IMR-90 (cell line): ENCODE measurements at regions not wholly inside any gene's neighbourhood (a gene's known extent, or its start where the extent isn't known, plus 50 kb on each side); places are given as distances from the start of the nearest gene placed in this dataset.

Experiments used
- ATAC-seq: fragments of 200-7000 bp; cut with Tn5 transposase; 2 replicates; pipeline ENCODE4 v1.9.1; 2020; ENCODE audit warnings: low read depth, mild to moderate bottlenecking, moderate library complexity
- BruUV-seq: library from RNA; stranded (reverse); fragments of 400-500 nt; replicated peaks from 2 replicates; lab custom pipeline; 2021; lab: Mats Ljungman, UMichigan
- CTCF ChIA-PET: fragments of 300-600 bp; formaldehyde crosslinking; extraction: SDS; loops from one replicate; lab custom pipeline; 2021; ENCODE audit warnings: antibody characterized with exemption; lab: Yijun Ruan, JAX
- POLR2A ChIA-PET: fragments of 300-600 bp; sonication (Branson Sonifier 250); formaldehyde crosslinking; loops from one replicate; lab custom pipeline; 2022; ENCODE audit warnings: antibody characterized with exemption; ENCODE audit not compliant: unreplicated experiment; lab: Charles Lee
- DNase-seq: peaks from one replicate; pipeline ENCODE4 v3.0.0; 2013
- H2AFZ ChIP-seq: replicated peaks from 2 replicates; pipeline ENCODE3; 2013; ENCODE audit warnings: low read length, mild to moderate bottlenecking; ENCODE audit not compliant: poor library complexity
- H2AK5ac ChIP-seq: 2 replicates; pipeline ENCODE4 v1.6.1; 2013; ENCODE audit warnings: low read depth, low read length, inconsistent platforms
- H2AK9ac ChIP-seq: replicated peaks from 2 replicates; pipeline ENCODE3; 2013; ENCODE audit warnings: mild to moderate bottlenecking, low read depth, low read length, moderate library complexity; ENCODE audit not compliant: poor library complexity
- H2BK120ac ChIP-seq: 2 replicates; pipeline ENCODE4 v1.6.1; 2013; ENCODE audit warnings: low read depth, low read length, inconsistent platforms
- H2BK15ac ChIP-seq: 3 replicates; pipeline ENCODE4 v1.6.1; 2013; ENCODE audit warnings: low read depth, low read length, inconsistent platforms
- H2BK20ac ChIP-seq: 2 replicates; pipeline ENCODE4 v1.6.1; 2013; ENCODE audit warnings: low read depth, mild to moderate bottlenecking, inconsistent platforms, low read length, moderate library complexity
- H2BK5ac ChIP-seq: 2 replicates; pipeline ENCODE4 v1.6.1; 2013; ENCODE audit warnings: mild to moderate bottlenecking, low read depth, low read length, inconsistent platforms; ENCODE audit not compliant: poor library complexity, severe bottlenecking
- H3K14ac ChIP-seq: replicated peaks from 2 replicates; pipeline ENCODE4 v1.6.1; 2013; ENCODE audit warnings: low read depth, low read length, inconsistent platforms
- H3K18ac ChIP-seq: 2 replicates; pipeline ENCODE4 v1.6.1; 2013; ENCODE audit warnings: low read depth, low read length, control low read depth
- H3K23ac ChIP-seq: 2 replicates; pipeline ENCODE4 v1.6.1; 2013; ENCODE audit warnings: low read depth, low read length, inconsistent platforms
- H3K27ac ChIP-seq: 2 replicates; pipeline ENCODE4 v1.5.1; 2013; ENCODE audit warnings: mild to moderate bottlenecking, control low read depth, low read length; ENCODE audit not compliant: insufficient read depth
- H3K27me3 ChIP-seq: 2 replicates; pipeline ENCODE4 v1.6.1; 2013; ENCODE audit warnings: low read length; ENCODE audit not compliant: control insufficient read depth, insufficient read depth
- H3K36me3 ChIP-seq: 2 replicates; pipeline ENCODE4 v1.6.1; 2013; ENCODE audit warnings: low read length, mixed read lengths; ENCODE audit not compliant: control insufficient read depth, insufficient read depth
- H3K4ac ChIP-seq: 2 replicates; pipeline ENCODE4 v1.6.1; 2013; ENCODE audit warnings: low read depth, low read length, inconsistent platforms
- H3K4me1 ChIP-seq: 2 replicates; pipeline ENCODE4 v1.6.1; 2013; ENCODE audit warnings: low read length, mixed read lengths; ENCODE audit not compliant: control insufficient read depth, insufficient read depth
- H3K4me2 ChIP-seq: 2 replicates; pipeline ENCODE4 v1.6.1; 2013; ENCODE audit warnings: low read depth, mild to moderate bottlenecking, control low read depth, low read length, moderate library complexity
- H3K4me3 ChIP-seq: 2 replicates; pipeline ENCODE4 v1.5.1; 2013; ENCODE audit warnings: low read depth, mild to moderate bottlenecking, control low read depth, low read length, moderate library complexity; ENCODE audit not compliant: insufficient read depth
- H3K56ac ChIP-seq: 2 replicates; pipeline ENCODE4 v1.6.1; 2013; ENCODE audit warnings: low read length, inconsistent platforms; ENCODE audit not compliant: insufficient read depth; ENCODE audit errors: extremely low read depth
- H3K79me1 ChIP-seq, 2 experiments: 2 replicates each; pipeline ENCODE4 v1.6.1; 2013; ENCODE audit warnings: low read length in 2 of 2, inconsistent platforms in 1 of 2, low read depth in 1 of 2
- H3K9ac ChIP-seq: 2 replicates; pipeline ENCODE4 v1.6.1; 2013; ENCODE audit warnings: low read depth, low read length, control low read depth
- H3K9me1 ChIP-seq: 2 replicates; pipeline ENCODE4 v1.6.1; 2013; ENCODE audit warnings: low read length, inconsistent platforms; ENCODE audit not compliant: insufficient read depth
- H3K9me3 ChIP-seq: 2 replicates; pipeline ENCODE4 v1.6.1; 2013; ENCODE audit warnings: low read length; ENCODE audit not compliant: control insufficient read depth, insufficient read depth
- H4K20me1 ChIP-seq: 2 replicates; pipeline ENCODE4 v1.6.1; 2013; ENCODE audit warnings: low read length, inconsistent platforms; ENCODE audit not compliant: insufficient read depth
- H4K5ac ChIP-seq: 2 replicates; pipeline ENCODE4 v1.6.1; 2013; ENCODE audit warnings: mild to moderate bottlenecking, low read depth, low read length, control low read depth
- H4K8ac ChIP-seq, 2 experiments: 2 replicates each; pipeline ENCODE4 v1.6.1; 2013; ENCODE audit warnings: low read depth in 2 of 2, low read length in 2 of 2, control low read depth in 1 of 2, inconsistent platforms in 1 of 2
- H4K91ac ChIP-seq: 2 replicates; pipeline ENCODE4 v1.6.1; 2013; ENCODE audit warnings: low read depth, low read length, inconsistent platforms; ENCODE audit not compliant: insufficient read depth
- CEBPB ChIP-seq: IDR thresholded peaks from 2 replicates; pipeline ENCODE4 v1.6.1; 2012; ENCODE audit warnings: low read depth, low read length, improper control_type of control experiment
- POLR2A ChIP-seq: IDR thresholded peaks from 2 replicates; pipeline ENCODE4 v1.6.1; 2012; ENCODE audit warnings: mild to moderate bottlenecking, low read depth, low read length
- RAD21 ChIP-seq: IDR thresholded peaks from 2 replicates; pipeline ENCODE4 v1.6.1; 2012; ENCODE audit warnings: low read length, improper control_type of control experiment
- RCOR1 ChIP-seq: IDR thresholded peaks from 2 replicates; pipeline ENCODE4 v1.6.1; 2012; ENCODE audit warnings: mild to moderate bottlenecking, low read length, improper control_type of control experiment; ENCODE audit not compliant: insufficient replicate concordance
- WGBS, 2 experiments: methylation state at CpG; one replicate each; pipeline versions ENCODE4 v1.1.5 to v1.1.7; 2013; ENCODE audit warnings: missing lambda C conversion rate in 2 of 2; ENCODE audit not compliant: insufficient read length in 1 of 2; ENCODE audit errors: extremely low coverage in 2 of 2; 5-methylcytosine and 5-hydroxymethylcytosine counted together
- dilution Hi-C: fragments of 300-500 bp; cut with HindIII; formaldehyde crosslinking; loops from one replicate; pipeline ENCODE4 v1.14.3; 2018; ENCODE audit warnings: low sequenced_read_pairs; ENCODE audit not compliant: unreplicated experiment
- in situ Hi-C: fragments of 300-500 bp; cut with MboI; formaldehyde crosslinking; loops from 3 replicates; pipeline ENCODE4 v1.14.3; 2019; ENCODE audit warnings: low sequenced_read_pairs, inconsistent platforms, mixed read lengths
- intact Hi-C: fragments of 100-400 bp; cut with micrococcal nuclease; formaldehyde crosslinking; loops from 2 replicates; pipeline ENCODE4 v1.10.0; 2022
- TF ChIP-seq, protein P1 (sequence below): fragments of 150-350 bp; IDR thresholded peaks from 2 replicates; pipeline ENCODE4 v1.6.1; 2016; ENCODE audit warnings: low read depth, mild to moderate bottlenecking, low read length, moderate library complexity, borderline replicate concordance
- TF ChIP-seq, protein P2 (sequence below): conservative IDR thresholded peaks from 2 replicates; pipeline ENCODE4 v1.5.1; 2012; ENCODE audit warnings: mild to moderate bottlenecking, low read depth, low read length, improper control_type of control experiment

DNA sequence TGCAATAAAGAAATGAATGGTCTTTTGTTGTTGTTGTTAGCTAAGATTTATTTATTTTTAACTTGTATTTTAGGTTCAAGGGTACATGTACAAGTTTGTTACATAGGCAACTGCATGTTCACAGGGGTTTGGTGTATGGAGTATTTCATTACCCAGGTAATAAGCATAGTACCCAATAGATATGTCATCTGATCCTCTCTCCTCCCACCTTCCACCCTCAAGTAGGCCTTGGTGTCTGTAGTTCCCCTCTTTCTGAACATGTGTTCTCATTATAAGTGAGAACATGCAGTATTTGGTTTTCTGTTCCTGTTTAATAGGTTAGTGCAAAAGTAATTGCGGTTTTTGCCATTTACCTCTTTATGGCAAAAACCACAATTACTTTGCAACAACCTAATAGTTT lies 554.1 kb downstream of the TBC1D4 start:
- H3K4me2 ChIP-seq: no peak overlapping the region
- H4K20me1 ChIP-seq: no peaks in the 10 kb centered on the region
- TF ChIP-seq, protein P1, sequence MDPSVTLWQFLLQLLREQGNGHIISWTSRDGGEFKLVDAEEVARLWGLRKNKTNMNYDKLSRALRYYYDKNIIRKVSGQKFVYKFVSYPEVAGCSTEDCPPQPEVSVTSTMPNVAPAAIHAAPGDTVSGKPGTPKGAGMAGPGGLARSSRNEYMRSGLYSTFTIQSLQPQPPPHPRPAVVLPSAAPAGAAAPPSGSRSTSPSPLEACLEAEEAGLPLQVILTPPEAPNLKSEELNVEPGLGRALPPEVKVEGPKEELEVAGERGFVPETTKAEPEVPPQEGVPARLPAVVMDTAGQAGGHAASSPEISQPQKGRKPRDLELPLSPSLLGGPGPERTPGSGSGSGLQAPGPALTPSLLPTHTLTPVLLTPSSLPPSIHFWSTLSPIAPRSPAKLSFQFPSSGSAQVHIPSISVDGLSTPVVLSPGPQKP: no peak
- TF ChIP-seq RCOR1 (no peak), CEBPB (no peak), POLR2A (no peak), RAD21 (no peak)
- TF ChIP-seq, protein P2, sequence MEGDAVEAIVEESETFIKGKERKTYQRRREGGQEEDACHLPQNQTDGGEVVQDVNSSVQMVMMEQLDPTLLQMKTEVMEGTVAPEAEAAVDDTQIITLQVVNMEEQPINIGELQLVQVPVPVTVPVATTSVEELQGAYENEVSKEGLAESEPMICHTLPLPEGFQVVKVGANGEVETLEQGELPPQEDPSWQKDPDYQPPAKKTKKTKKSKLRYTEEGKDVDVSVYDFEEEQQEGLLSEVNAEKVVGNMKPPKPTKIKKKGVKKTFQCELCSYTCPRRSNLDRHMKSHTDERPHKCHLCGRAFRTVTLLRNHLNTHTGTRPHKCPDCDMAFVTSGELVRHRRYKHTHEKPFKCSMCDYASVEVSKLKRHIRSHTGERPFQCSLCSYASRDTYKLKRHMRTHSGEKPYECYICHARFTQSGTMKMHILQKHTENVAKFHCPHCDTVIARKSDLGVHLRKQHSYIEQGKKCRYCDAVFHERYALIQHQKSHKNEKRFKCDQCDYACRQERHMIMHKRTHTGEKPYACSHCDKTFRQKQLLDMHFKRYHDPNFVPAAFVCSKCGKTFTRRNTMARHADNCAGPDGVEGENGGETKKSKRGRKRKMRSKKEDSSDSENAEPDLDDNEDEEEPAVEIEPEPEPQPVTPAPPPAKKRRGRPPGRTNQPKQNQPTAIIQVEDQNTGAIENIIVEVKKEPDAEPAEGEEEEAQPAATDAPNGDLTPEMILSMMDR: no peak
- no peak overlapping the region for H4K91ac ChIP-seq
- H2AFZ ChIP-seq: no peak overlapping the region
- no peak overlapping the region for H4K5ac ChIP-seq
- H3K18ac ChIP-seq: no peak overlapping the region
- no peak overlapping the region for H2BK20ac ChIP-seq
- dilution Hi-C loops (no loop called here), in situ Hi-C loops (no loop called here), intact Hi-C loops (no loop called here)
- no peaks in the 10 kb centered on the region for H3K79me1 ChIP-seq
- H3K4me1 ChIP-seq: no peaks in the 10 kb centered on the region
- H3K9ac ChIP-seq: no peak overlapping the region
- H3K14ac ChIP-seq: no peak overlapping the region
- H3K27me3 ChIP-seq: no peaks in the 10 kb centered on the region
- H4K8ac ChIP-seq: no peak overlapping the region
- H3K4ac ChIP-seq: no peak overlapping the region
- H2AK5ac ChIP-seq: no peak overlapping the region
- POLR2A ChIA-PET: no interaction called here
- ATAC-seq (no peak), DNase-seq (no peak)
- H3K4me3 ChIP-seq: no peak overlapping the region
- BruUV-seq: no TSS peak
- CTCF ChIA-PET: no interaction called here
- no peak overlapping the region for H3K23ac ChIP-seq
- no peaks in the 10 kb centered on the region for H3K36me3 ChIP-seq
- no peak overlapping the region for H3K27ac ChIP-seq
- no peak overlapping the region for H3K56ac ChIP-seq
- no peak overlapping the region for H2BK15ac ChIP-seq
- no peaks in the 10 kb centered on the region for H3K9me3 ChIP-seq
- no CpG with 5 or more reads among the region's 1 CpG for WGBS, 2 experiments
- H2BK5ac ChIP-seq: no peak overlapping the region
- H2BK120ac ChIP-seq: no peak overlapping the region
- H3K9me1 ChIP-seq: no peaks in the 10 kb centered on the region
- H2AK9ac ChIP-seq: no peak overlapping the region
